Adipocyte (in vitro differentiated cells): ENCODE measurements at regions not wholly inside any gene's neighbourhood (a gene's known extent, or its start where the extent isn't known, plus 50 kb on each side); places are given as distances from the start of the nearest gene placed in this dataset.
"Not testable (repeated sequence)": the region's sequence is repeated elsewhere in the genome, so short reads cannot be mapped to it uniquely, and the experiment has no call there.

Source experiments
- DNase-seq: peaks from one replicate; pipeline ENCODE4 v3.0.0-alpha.2; 2015; ENCODE audit warnings: low read depth
- H3K27me3 ChIP-seq: replicated peaks from 2 replicates; pipeline ENCODE4 v1.7.0; 2013; ENCODE audit warnings: mild to moderate bottlenecking, low read length, moderate library complexity; ENCODE audit not compliant: control insufficient read depth, insufficient read depth
- H3K36me3 ChIP-seq: 2 replicates; pipeline ENCODE4 v1.7.0; 2013; ENCODE audit warnings: low read length, mild to moderate bottlenecking, moderate library complexity; ENCODE audit not compliant: control insufficient read depth, insufficient read depth, severe bottlenecking
- H3K4me1 ChIP-seq: 2 replicates; pipeline ENCODE4 v1.7.0; 2013; ENCODE audit warnings: mild to moderate bottlenecking, low read length, moderate library complexity; ENCODE audit not compliant: control insufficient read depth, insufficient read depth
- H3K4me3 ChIP-seq: 2 replicates; pipeline ENCODE4 v1.7.0; 2013; ENCODE audit warnings: mild to moderate bottlenecking, low read length, moderate library complexity
- H3K9ac ChIP-seq: 2 replicates; pipeline ENCODE4 v1.7.0; 2013; ENCODE audit warnings: mild to moderate bottlenecking, low read length, moderate library complexity
- H3K9me3 ChIP-seq: 2 replicates; pipeline ENCODE4 v1.7.0; 2013; ENCODE audit warnings: mild to moderate bottlenecking, low read length, moderate library complexity; ENCODE audit not compliant: control insufficient read depth

GRCh38 chr3:191740712-191741111, 279.7 kb downstream of the PYDC2 start:
- Histone ChIP-seq H3K36me3 (no peaks in the 10 kb centered on the region), H3K9me3 (peaks cover 13% of the 10 kb centered on the region), H3K9ac (no peak overlapping the region), H3K4me1 (no peaks in the 10 kb centered on the region), H3K4me3 (no peak overlapping the region), H3K27me3 (no peaks in the 10 kb centered on the region)
- DNase-seq, result no peak

DNA sequence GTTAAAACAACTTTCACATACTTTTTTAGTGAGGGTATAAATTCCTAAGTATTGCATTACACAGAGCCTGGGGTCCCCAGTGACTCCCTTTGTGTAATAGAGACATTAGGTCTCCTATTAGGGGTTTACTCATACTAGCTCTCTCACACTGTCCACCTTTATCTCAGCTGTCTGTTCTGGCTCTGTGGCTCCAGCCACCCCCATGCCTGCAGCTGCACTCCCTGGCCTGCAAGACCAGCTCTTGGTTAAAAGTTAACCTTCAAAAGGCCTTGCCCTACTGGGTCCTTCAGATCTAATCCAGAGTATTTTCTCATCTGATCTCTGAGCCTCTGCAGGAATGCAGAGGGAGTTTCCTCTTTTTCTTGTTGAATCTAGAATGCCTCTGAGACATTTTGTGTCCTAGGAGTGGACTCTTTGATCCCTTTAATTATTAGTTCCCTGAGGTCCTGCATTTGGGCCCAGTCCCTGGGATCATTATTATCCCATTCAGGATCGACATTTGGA, 280.9 kb downstream of the PYDC2 start:
- DNase-seq, H3K27me3 ChIP-seq, H3K4me3 ChIP-seq, H3K4me1 ChIP-seq, H3K9ac ChIP-seq, H3K36me3 ChIP-seq: not testable (repeated sequence)
- peaks cover 13% of the 10 kb centered on the region for H3K9me3 ChIP-seq

- H3K9ac ChIP-seq, result no peak overlapping the region
- H3K27me3 ChIP-seq, result no peaks in the 10 kb centered on the region
- H3K9me3 ChIP-seq, result peaks cover 13% of the 10 kb centered on the region
- H3K4me1 ChIP-seq, result no peaks in the 10 kb centered on the region
- no peaks in the 10 kb centered on the region for H3K36me3 ChIP-seq
- no peak overlapping the region for H3K4me3 ChIP-seq
- no peak for DNase-seq
These were observed 282.3 kb downstream of the PYDC2 start for GRCh38 chr3:191743283-191743682.

DNA sequence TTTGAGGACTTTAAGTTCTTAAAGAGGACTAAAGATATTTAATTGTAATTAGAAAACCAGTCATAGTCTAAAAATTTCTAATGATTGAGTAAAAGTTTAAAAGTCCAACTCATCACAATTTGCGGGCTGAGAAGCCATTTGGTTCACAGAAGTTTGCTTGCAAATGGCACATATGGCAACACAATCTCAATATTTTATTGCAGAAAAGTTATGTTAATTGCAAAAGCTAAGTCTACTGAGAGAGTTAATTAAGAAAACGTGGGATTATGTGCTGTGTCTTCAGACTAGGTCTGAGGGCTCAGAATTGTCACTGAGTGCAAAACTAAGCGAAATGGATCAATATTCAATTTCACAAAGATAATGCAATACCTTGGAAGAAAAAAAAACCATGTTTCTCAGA, 289.7 kb downstream of the PYDC2 start:
- Histone ChIP-seq H3K27me3 (no peaks in the 10 kb centered on the region), H3K9me3 (no peaks in the 10 kb centered on the region), H3K4me1 (no peaks in the 10 kb centered on the region)

GRCh38 chr3:191753196-191753595, 292.2 kb downstream of the PYDC2 start:
- H3K9me3 ChIP-seq, result no peaks in the 10 kb centered on the region
- H3K4me1 ChIP-seq, result no peaks in the 10 kb centered on the region
- no peaks in the 10 kb centered on the region for H3K27me3 ChIP-seq
- DNase-seq, result no peak
- no peaks in the 10 kb centered on the region for H3K36me3 ChIP-seq
- no peak overlapping the region for H3K9ac ChIP-seq
- H3K4me3 ChIP-seq, result no peak overlapping the region

More for the DNA sequence above, 289.7 kb downstream of the PYDC2 start:
- no peak for DNase-seq
- no peaks in the 10 kb centered on the region for H3K36me3 ChIP-seq
- H3K9ac ChIP-seq, result no peak overlapping the region
- no peak overlapping the region for H3K4me3 ChIP-seq

- no peak for DNase-seq
- Histone ChIP-seq H3K4me1 (peaks cover 8% of the 10 kb centered on the region), H3K4me3 (no peak overlapping the region), H3K9ac (no peak overlapping the region), H3K36me3 (no peaks in the 10 kb centered on the region), H3K27me3 (no peaks in the 10 kb centered on the region), H3K9me3 (no peaks in the 10 kb centered on the region)
These were observed 300.9 kb downstream of the PYDC2 start for GRCh38 chr3:191761906-191762305.

DNA sequence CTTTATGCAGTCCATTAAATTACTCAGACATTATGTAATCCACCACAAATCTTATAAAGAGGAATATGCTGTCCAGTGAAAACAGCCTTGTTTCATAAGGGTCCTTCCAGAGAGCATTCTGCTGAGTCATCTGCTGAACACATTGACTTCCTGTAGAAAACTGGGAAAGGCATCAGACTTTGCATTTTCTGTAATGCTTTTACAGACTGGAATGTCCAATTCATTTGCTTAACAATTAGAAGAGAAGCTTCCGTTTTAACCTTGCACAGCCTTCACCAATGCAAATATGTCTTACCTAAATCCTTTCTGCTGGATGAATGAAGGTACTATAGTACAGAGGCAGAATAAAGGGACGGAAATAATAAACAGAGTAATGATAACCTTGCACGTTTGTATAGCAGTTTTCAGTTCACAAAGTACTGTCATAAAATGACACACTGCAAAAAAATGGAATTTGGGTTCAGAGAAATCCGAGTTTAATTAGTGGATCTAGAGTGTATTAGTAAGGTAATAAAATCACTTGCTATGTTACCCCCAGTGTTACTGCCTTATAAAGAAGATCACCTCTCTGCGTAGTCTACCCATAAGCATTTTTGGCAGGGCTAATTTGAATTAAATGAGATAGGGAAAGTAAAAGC, 301.5 kb downstream of the PYDC2 start:
- peaks cover 8% of the 10 kb centered on the region for H3K4me1 ChIP-seq
- H3K36me3 ChIP-seq, result no peaks in the 10 kb centered on the region
- H3K9me3 ChIP-seq, result no peaks in the 10 kb centered on the region
- peak overlapping the region; percentile 68 for H3K4me3 ChIP-seq
- H3K9ac ChIP-seq, result peak overlapping the region; percentile 8
- H3K27me3 ChIP-seq, result no peaks in the 10 kb centered on the region
- peak; percentile 9 for DNase-seq

GRCh38 chr3:191768421-191768820, 307.5 kb downstream of the PYDC2 start:
- no peak for DNase-seq
- Histone ChIP-seq H3K9me3 (no peaks in the 10 kb centered on the region), H3K4me3 (no peak overlapping the region), H3K27me3 (no peaks in the 10 kb centered on the region), H3K9ac (no peak overlapping the region), H3K36me3 (no peaks in the 10 kb centered on the region), H3K4me1 (no peaks in the 10 kb centered on the region)

- peaks cover 8% of the 10 kb centered on the region for H3K4me1 ChIP-seq
- H3K9ac ChIP-seq, result no peak overlapping the region
- H3K36me3 ChIP-seq, result no peaks in the 10 kb centered on the region
- no peak overlapping the region for H3K4me3 ChIP-seq
- no peaks in the 10 kb centered on the region for H3K27me3 ChIP-seq
- H3K9me3 ChIP-seq, result no peaks in the 10 kb centered on the region
- DNase-seq, result no peak
These were observed 309.6 kb downstream of the PYDC2 start for GRCh38 chr3:191770541-191770940.

GRCh38 chr3:191774485-191774884, 313.5 kb downstream of the PYDC2 start:
- Histone ChIP-seq H3K27me3 (no peaks in the 10 kb centered on the region), H3K9me3 (no peaks in the 10 kb centered on the region), H3K4me3 (no peak overlapping the region), H3K36me3 (no peaks in the 10 kb centered on the region), H3K9ac (no peak overlapping the region), H3K4me1 (peaks cover 15% of the 10 kb centered on the region)
- DNase-seq, result no peak

DNA sequence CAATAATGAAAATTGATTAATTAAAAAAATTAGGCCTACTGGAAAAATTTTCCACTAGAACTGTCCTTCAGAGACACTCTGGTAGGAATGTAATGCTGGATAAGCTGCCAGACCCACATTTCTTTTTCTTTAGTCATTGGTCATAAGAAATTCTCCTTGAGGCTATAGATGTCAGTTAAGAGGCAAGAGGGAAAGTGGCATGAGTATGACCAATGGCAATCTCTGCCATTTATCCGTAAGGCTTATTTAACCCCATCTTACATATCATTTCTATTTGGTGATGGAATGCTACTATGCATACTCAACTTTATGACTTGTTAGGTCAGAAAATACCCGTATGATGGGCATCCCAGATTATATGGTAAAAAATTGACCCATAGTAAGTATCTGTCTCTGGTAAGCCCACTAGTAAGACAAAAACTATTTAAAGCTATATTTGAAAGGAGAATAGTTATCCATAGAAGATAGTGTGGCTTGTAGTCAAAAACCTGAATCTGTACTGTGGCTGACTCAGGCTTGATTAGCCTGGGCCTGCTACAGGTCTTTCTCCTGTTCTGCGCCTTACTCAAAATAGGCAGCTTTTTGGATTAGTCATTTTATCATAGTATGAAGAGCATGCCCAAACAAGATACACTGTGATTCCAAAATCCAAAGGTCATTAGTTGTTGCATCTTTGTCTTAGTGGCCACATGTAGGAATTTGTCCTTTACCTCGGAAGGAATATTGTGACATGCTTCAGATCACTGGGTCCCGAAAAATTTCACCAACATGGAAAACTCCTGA, 314.7 kb downstream of the PYDC2 start:
- H3K9ac ChIP-seq, result no peak overlapping the region
- H3K4me3 ChIP-seq, result no peak overlapping the region
- DNase-seq, result no peak
- peaks cover 15% of the 10 kb centered on the region for H3K4me1 ChIP-seq
- no peaks in the 10 kb centered on the region for H3K27me3 ChIP-seq
- H3K9me3 ChIP-seq, result no peaks in the 10 kb centered on the region
- no peaks in the 10 kb centered on the region for H3K36me3 ChIP-seq
